HG02678 (cell line): ENCODE measurements at regions not wholly inside any gene's neighbourhood (a gene's known extent, or its start where the extent isn't known, plus 50 kb on each side); places are given as distances from the start of the nearest gene placed in this dataset.
"Not testable (repeated sequence)": the region's sequence is repeated elsewhere in the genome, so short reads cannot be mapped to it uniquely, and the experiment has no call there.

Experiments
- ATAC-seq: cut with Tn5 transposase; IDR thresholded peaks from one replicate; pipeline ENCODE4 v1.9.1; 2021; ENCODE audit warnings: mild to moderate bottlenecking, moderate library complexity; ENCODE audit not compliant: unreplicated experiment

- no peak for ATAC-seq
Measured at GRCh38 chr6:144519426-144519825, 234.3 kb downstream of the UTRN start.

GRCh38 chr6:144528743-144529425, 243.7 kb downstream of the UTRN start:
- ATAC-seq, result no peak

- ATAC-seq, result no peak
Measured at GRCh38 chr6:144530118-144530517, 245.0 kb downstream of the UTRN start.

- not testable (repeated sequence) for ATAC-seq
Measured at GRCh38 chr6:144532238-144532637, 247.1 kb downstream of the UTRN start.

- no peak for ATAC-seq
Measured at GRCh38 chr6:144534180-144534579, 249.0 kb downstream of the UTRN start.

GRCh38 chr6:144535630-144536029, 250.5 kb downstream of the UTRN start:
- no peak for ATAC-seq

GRCh38 chr6:144536079-144536478, 250.9 kb downstream of the UTRN start:
- no peak for ATAC-seq

GRCh38 chr6:144543006-144543871, 258.1 kb downstream of the UTRN start:
- ATAC-seq, result no peak

GRCh38 chr6:144544266-144544830, 259.2 kb downstream of the UTRN start:
- ATAC-seq, result no peak

GRCh38 chr6:144546807-144547206, 261.7 kb downstream of the UTRN start:
- no peak for ATAC-seq

GRCh38 chr6:144547409-144547808, 262.3 kb downstream of the UTRN start:
- ATAC-seq, result no peak

- ATAC-seq, result no peak
Measured at GRCh38 chr6:144548536-144548935, 263.4 kb downstream of the UTRN start.

GRCh38 chr6:144549837-144550747, 265.0 kb downstream of the UTRN start:
- no peak for ATAC-seq

GRCh38 chr6:144551339-144551738, 266.2 kb downstream of the UTRN start:
- ATAC-seq, result no peak

GRCh38 chr6:144555066-144555465, 269.9 kb downstream of the UTRN start:
- ATAC-seq, result no peak

GRCh38 chr6:144559865-144560593, 274.9 kb downstream of the UTRN start:
- no peak for ATAC-seq

GRCh38 chr6:144561455-144562043, 276.4 kb downstream of the UTRN start:
- no peak for ATAC-seq

- no peak for ATAC-seq
Measured at GRCh38 chr6:144564202-144564601, 279.1 kb downstream of the UTRN start.

GRCh38 chr6:144566868-144567615, 281.9 kb downstream of the UTRN start:
- ATAC-seq, result no peak
